ENCODE measurements at regions not wholly inside any gene's neighbourhood (a gene's known extent, or its start where the extent isn't known, plus 50 kb on each side); places are given as distances from the start of the nearest gene placed in this dataset.

- H3K9me3 ChIP-seq (ENCODE audit: insufficient read depth, low read depth), result no peaks in the 10 kb centered on the region
- H3K9me2 ChIP-seq (ENCODE audit: insufficient read depth), result no peaks in the 10 kb centered on the region
- ChIA-PET CTCF (no interaction called here), POLR2A (ENCODE audit: unreplicated experiment) (no interaction called here)
- no peaks in the 10 kb centered on the region for H3F3A ChIP-seq (ENCODE audit: insufficient read depth, low read depth)
- no peaks in the 10 kb centered on the region for H4K20me1 ChIP-seq (ENCODE audit: insufficient read depth)
- H3K27me3 ChIP-seq (ENCODE audit: insufficient read depth, low read depth), result peaks cover 20% of the 10 kb centered on the region
- TF ChIP-seq CTCF (conservative IDR thresholded peaks at IDR 0.05) (no peak), EZH2 (IDR thresholded peaks at IDR 0.05; ENCODE audit: low read depth) (no peak)
- no peak overlapping the region for H3K4me2 ChIP-seq
- no peaks in the 10 kb centered on the region for H3K4me1 ChIP-seq (replicated peaks; ENCODE audit: insufficient read depth)
- H3K27ac ChIP-seq, result no peak overlapping the region
- BruUV-seq (replicated peaks), result no TSS peak
- intact Hi-C loops (cut with micrococcal nuclease; ENCODE audit: unreplicated experiment), result no loop called here
- no peak for DNase-seq
- no peaks in the 10 kb centered on the region for H3K36me3 ChIP-seq (ENCODE audit: low read depth)
- H2AFZ ChIP-seq, result no peak overlapping the region
- H3K4me3 ChIP-seq, result no peak overlapping the region
- H3K79me2 ChIP-seq (ENCODE audit: low read depth), result no peaks in the 10 kb centered on the region
Measured at GRCh38 chr10:43949351-43949750, 300.7 kb upstream of the ZNF32 start.

DNA sequence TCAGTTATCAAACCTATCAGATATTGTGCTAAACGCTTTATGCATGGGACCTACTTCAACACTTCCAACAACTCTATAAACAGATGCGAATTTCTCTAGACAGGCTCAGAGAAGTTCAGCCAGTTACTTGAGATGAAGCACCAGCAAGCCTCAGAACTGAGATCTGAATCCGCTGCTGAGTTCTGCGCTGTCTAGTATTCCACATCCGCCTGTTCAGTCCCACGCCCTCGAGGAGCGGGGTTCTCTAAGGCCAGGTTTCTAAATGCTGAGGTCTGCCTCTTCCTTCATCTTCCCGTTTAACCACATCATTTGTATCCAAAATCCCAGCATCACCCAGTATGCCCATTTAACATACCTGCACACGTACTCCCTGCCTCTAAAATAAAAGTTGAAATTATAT, 297.8 kb upstream of the ZNF32 start:
- Histone ChIP-seq H3K4me3 (no peak overlapping the region), H3F3A (ENCODE audit: insufficient read depth, low read depth) (no peaks in the 10 kb centered on the region), H3K79me2 (ENCODE audit: low read depth) (no peaks in the 10 kb centered on the region), H3K4me1 (replicated peaks; ENCODE audit: insufficient read depth) (no peaks in the 10 kb centered on the region), H3K27ac (no peak overlapping the region), H3K9me3 (ENCODE audit: insufficient read depth, low read depth) (no peaks in the 10 kb centered on the region), H3K27me3 (ENCODE audit: insufficient read depth, low read depth) (peaks cover 41% of the 10 kb centered on the region), H3K4me2 (no peak overlapping the region), H3K9me2 (ENCODE audit: insufficient read depth) (no peaks in the 10 kb centered on the region), H4K20me1 (ENCODE audit: insufficient read depth) (no peaks in the 10 kb centered on the region), H3K36me3 (ENCODE audit: low read depth) (no peaks in the 10 kb centered on the region), H2AFZ (no peak overlapping the region)
- intact Hi-C loops (cut with micrococcal nuclease; ENCODE audit: unreplicated experiment), result no loop called here
- no peak for DNase-seq
- no peak for TF ChIP-seq CTCF (conservative IDR thresholded peaks at IDR 0.05)
- no peak for TF ChIP-seq EZH2 (IDR thresholded peaks at IDR 0.05; ENCODE audit: low read depth)
- ChIA-PET CTCF (no interaction called here), POLR2A (ENCODE audit: unreplicated experiment) (no interaction called here)
- no TSS peak for BruUV-seq (replicated peaks)

GRCh38 chr10:43945908-43946307, 297.2 kb upstream of the ZNF32 start:
- intact Hi-C loops (cut with micrococcal nuclease; ENCODE audit: unreplicated experiment), result no loop called here
- no peaks in the 10 kb centered on the region for H3K9me2 ChIP-seq (ENCODE audit: insufficient read depth)
- H3K79me2 ChIP-seq (ENCODE audit: low read depth), result no peaks in the 10 kb centered on the region
- TF ChIP-seq CTCF (conservative IDR thresholded peaks at IDR 0.05) (no peak), EZH2 (IDR thresholded peaks at IDR 0.05; ENCODE audit: low read depth) (no peak)
- H3K4me1 ChIP-seq (replicated peaks; ENCODE audit: insufficient read depth), result no peaks in the 10 kb centered on the region
- H2AFZ ChIP-seq, result no peak overlapping the region
- POLR2A ChIA-PET (ENCODE audit: unreplicated experiment), result no interaction called here
- H3K4me2 ChIP-seq, result no peak overlapping the region
- no TSS peak for BruUV-seq (replicated peaks)
- no peak for DNase-seq
- H3K9me3 ChIP-seq (ENCODE audit: insufficient read depth, low read depth), result no peaks in the 10 kb centered on the region
- H3F3A ChIP-seq (ENCODE audit: insufficient read depth, low read depth), result no peaks in the 10 kb centered on the region
- H3K4me3 ChIP-seq, result no peak overlapping the region
- H3K27me3 ChIP-seq (ENCODE audit: insufficient read depth, low read depth), result peaks cover 46% of the 10 kb centered on the region
- H3K36me3 ChIP-seq (ENCODE audit: low read depth), result no peaks in the 10 kb centered on the region
- no peaks in the 10 kb centered on the region for H4K20me1 ChIP-seq (ENCODE audit: insufficient read depth)
- no peak overlapping the region for H3K27ac ChIP-seq
- CTCF ChIA-PET, result no interaction called here

Measured in PC-9 (cell line).